Heart left ventricle (tissue), 16 donors: ENCODE measurements at regions not wholly inside any gene's neighbourhood (a gene's known extent, or its start where the extent isn't known, plus 50 kb on each side); places are given as distances from the start of the nearest gene placed in this dataset.

Experiments used
- ATAC-seq, 4 donors: fragments of 200-7000 bp; cut with Tn5 transposase; one replicate each; pipeline ENCODE4 v1.9.1; 2020 to 2022; ENCODE audit warnings: moderate library complexity in 4 of 4, mild to moderate bottlenecking in 3 of 4, moderate number of reproducible peaks in 1 of 4
- DNase-seq, 5 donors: peaks; one replicate each; pipeline ENCODE4 v3.0.0-alpha.2; 2020
- H3K27ac ChIP-seq, 12 donors: fragments of 200-600 bp; sonication (generic) in 4 of 12; one replicate each; pipeline versions ENCODE4 v1.5.0 to v1.8.0; 2016 to 2022; ENCODE audit warnings: mild to moderate bottlenecking in 2 of 12
- H3K27me3 ChIP-seq, 9 donors: fragments of 200-600 bp; sonication (generic) in 2 of 9; one replicate each; pipeline versions ENCODE4 v1.5.1 to v1.8.0; 2016 to 2022; ENCODE audit warnings: mild to moderate bottlenecking in 3 of 9
- H3K36me3 ChIP-seq, 9 donors: fragments of 200-600 bp; sonication (generic) in 2 of 9; one replicate each; pipeline versions ENCODE4 v1.5.0 to v1.8.0; 2018 to 2022; ENCODE audit warnings: mild to moderate bottlenecking in 2 of 9
- H3K4me1 ChIP-seq, 12 donors: fragments of 200-600 bp; sonication (generic) in 4 of 12; one replicate each; pipeline versions ENCODE4 v1.5.0 to v1.8.0; 2016 to 2022; ENCODE audit warnings: mild to moderate bottlenecking in 3 of 12
- H3K4me3 ChIP-seq, 12 donors: fragments of 200-600 bp; sonication (generic) in 4 of 12; one replicate each; pipeline versions ENCODE4 v1.5.0 to v1.8.0; 2017 to 2022; ENCODE audit warnings: mild to moderate bottlenecking in 9 of 12, moderate library complexity in 4 of 12
- H3K9me3 ChIP-seq, 12 donors: fragments of 200-600 bp; sonication (generic) in 4 of 12; one replicate each; pipeline versions ENCODE4 v1.5.0 to v1.8.0; 2016 to 2022; ENCODE audit warnings: mild to moderate bottlenecking in 1 of 12
- POLR2A ChIP-seq, 2 donors: fragments of 450-650 bp; IDR thresholded peaks; one replicate each; pipeline ENCODE4 v1.6.1; 2017; ENCODE audit warnings: antibody characterized with exemption in 2 of 2, mild to moderate bottlenecking in 2 of 2, moderate library complexity in 2 of 2
- WGBS, 4 donors: extraction: QIAGEN DNeasy Blood & Tissue Kit in 2 of 4; methylation state at CpG; one replicate each; pipeline versions ENCODE4 v1.1.5 to v1.1.7; 2013 to 2018; 5-methylcytosine and 5-hydroxymethylcytosine counted together
- intact Hi-C, 10 donors: fragments of 100-400 bp; cut with DNase I; formaldehyde crosslinking; loops; one replicate each; pipeline versions ENCODE4 v1.11.1 to v1.14.2; 2022
- TF ChIP-seq, protein P1 (sequence below), 12 donors: fragments of 200-600 bp; sonication (generic) in 4 of 12; IDR thresholded peaks; one replicate each; pipeline versions ENCODE4 v1.5.0 to v1.8.0; 2018 to 2022; ENCODE audit warnings: antibody characterized with exemption in 12 of 12, mild to moderate bottlenecking in 5 of 12
- donor health status: ischemic (EF 13 %, LVEDD 7.1; RV severe dilation, severe dysfunction).
- donor health status: healthy with polysubstance abuse.
- donor health status: DM: no; HTN: yes; CAD: no.
- donor health status: DM: no; HTN: no; CAD: no.
- donor health status: ischemic (EF 25% LVEDD 6.9; RV normal size, moderate dysfunction).
- donor health status: ischemic (EF 25% LVEDD 5.7; RV mildly dilated, moderate dysfunction).
- donor health status: healthy.
- donor health status: DM: yes; HTN: yes; CAD: no.
- donor health status: ischemic (EF 35%, LVEDD 5.7; RV mildly dilated, moderate dysfunction).
- donor health status: nonischemic (EF 11% LVEDD 7.7; RV severe dilation, severe dysfunction).
- donor health status: DM: yes; HTN: yes; CAD: no.
- donor health status: PGD.
- donor health status: ischemic (EF 29% LVEDD 5.4; RV normal size, mild dysfunction).
- donor health status: nonischemic (EF 23%, LVEDD 6.1; RV moderate dilation, normal function).

DNA sequence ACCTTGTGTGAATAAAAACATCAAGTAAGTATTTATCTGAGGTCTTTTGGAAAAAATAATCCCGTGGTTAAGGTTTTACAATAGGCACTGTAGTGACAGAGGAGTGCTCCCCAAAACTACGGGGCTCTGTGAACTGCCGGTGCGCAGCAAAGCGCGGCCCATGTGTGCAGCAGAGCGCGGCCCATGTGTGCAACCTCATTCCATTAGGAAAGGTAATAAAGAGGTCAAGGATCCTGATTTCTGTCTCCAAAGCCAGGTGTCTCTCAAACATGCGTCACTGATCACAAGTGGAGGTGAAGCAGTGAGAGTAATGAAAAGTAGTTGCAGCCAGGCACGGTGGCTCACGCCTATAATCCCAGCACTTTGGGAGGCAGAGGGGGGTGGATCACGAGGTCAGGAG lies 58.7 kb downstream of the MRPL57 start:
- intact Hi-C loops: no loop called here
- no peak for DNase-seq
- peaks cover 0 to 13% (median 4%) of the 10 kb centered on the region in 12 donors for H3K4me1 ChIP-seq
- ATAC-seq: no peak
- TF ChIP-seq POLR2A (IDR thresholded peaks at IDR 0.05): no peak
- TF ChIP-seq, protein P1, sequence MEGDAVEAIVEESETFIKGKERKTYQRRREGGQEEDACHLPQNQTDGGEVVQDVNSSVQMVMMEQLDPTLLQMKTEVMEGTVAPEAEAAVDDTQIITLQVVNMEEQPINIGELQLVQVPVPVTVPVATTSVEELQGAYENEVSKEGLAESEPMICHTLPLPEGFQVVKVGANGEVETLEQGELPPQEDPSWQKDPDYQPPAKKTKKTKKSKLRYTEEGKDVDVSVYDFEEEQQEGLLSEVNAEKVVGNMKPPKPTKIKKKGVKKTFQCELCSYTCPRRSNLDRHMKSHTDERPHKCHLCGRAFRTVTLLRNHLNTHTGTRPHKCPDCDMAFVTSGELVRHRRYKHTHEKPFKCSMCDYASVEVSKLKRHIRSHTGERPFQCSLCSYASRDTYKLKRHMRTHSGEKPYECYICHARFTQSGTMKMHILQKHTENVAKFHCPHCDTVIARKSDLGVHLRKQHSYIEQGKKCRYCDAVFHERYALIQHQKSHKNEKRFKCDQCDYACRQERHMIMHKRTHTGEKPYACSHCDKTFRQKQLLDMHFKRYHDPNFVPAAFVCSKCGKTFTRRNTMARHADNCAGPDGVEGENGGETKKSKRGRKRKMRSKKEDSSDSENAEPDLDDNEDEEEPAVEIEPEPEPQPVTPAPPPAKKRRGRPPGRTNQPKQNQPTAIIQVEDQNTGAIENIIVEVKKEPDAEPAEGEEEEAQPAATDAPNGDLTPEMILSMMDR (IDR thresholded peaks at IDR 0.05): no peak
- H3K27me3 ChIP-seq: no peaks in the 10 kb centered on the region
- H3K9me3 ChIP-seq: no peaks in the 10 kb centered on the region
- no peak overlapping the region for H3K4me3 ChIP-seq
- WGBS, 4 donors: 90 to 91% (median 90%) methylated on average over 12 of the region's 12 CpGs
- no peak overlapping the region for H3K27ac ChIP-seq
- no peaks in the 10 kb centered on the region for H3K36me3 ChIP-seq

DNA sequence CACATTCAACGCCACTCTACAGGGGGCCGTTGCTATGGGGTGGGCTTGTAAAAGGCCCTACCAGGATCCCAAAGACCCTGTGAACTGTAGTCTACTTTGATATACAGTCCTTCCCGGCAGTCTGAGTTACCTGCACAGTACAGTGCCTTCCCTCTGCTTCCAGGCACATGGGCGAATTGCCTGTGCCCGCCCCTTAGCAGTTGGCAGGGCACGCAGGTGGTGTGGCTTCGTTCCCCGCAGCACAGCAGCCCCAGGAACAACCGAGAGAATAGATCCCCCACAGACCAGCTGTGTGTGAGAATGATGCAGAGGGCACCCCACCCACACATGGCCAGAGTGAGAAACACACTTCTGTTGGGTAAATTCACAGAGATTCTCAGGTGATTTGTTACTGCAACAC lies 60.6 kb downstream of the MRPL57 start:
- Histone ChIP-seq H3K4me1 (peaks cover 0 to 13% (median 2%) of the 10 kb centered on the region in 12 donors), H3K27me3 (no peaks in the 10 kb centered on the region), H3K36me3 (no peaks in the 10 kb centered on the region), H3K4me3 (no peak overlapping the region), H3K27ac (no peak overlapping the region), H3K9me3 (no peaks in the 10 kb centered on the region)
- intact Hi-C loops: no loop called here
- no peak for DNase-seq
- 72 to 80% (median 75%) methylated on average over 9 of the region's 9 CpGs for WGBS, 4 donors
- ATAC-seq: no peak
- TF ChIP-seq, protein P1 (IDR thresholded peaks at IDR 0.05): no peak
- TF ChIP-seq POLR2A (IDR thresholded peaks at IDR 0.05): no peak

DNA sequence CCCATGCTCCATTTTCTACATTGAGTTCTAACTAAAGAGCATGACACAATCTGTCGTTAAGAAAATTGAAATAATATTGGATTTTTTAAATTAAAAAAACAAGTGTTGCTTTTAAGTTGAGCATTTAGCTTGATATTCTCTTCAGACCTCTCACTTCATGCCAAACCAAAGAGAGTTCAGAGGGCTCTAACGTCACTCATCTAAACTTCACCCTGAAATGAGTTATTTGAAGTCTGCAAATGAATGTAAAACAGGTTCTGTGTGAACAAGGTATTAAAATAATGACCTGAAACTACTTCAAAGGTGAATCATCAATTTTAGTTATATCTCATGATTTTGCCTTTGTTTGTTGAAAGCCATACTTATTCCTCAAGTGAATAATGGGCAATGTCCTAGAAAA lies 61.8 kb downstream of the MRPL57 start:
- peaks cover 0 to 11% (median 2%) of the 10 kb centered on the region in 12 donors for H3K4me1 ChIP-seq
- no peak for ATAC-seq
- H3K36me3 ChIP-seq: no peaks in the 10 kb centered on the region
- no peak for DNase-seq
- H3K4me3 ChIP-seq: no peak overlapping the region
- H3K27me3 ChIP-seq: no peaks in the 10 kb centered on the region
- H3K27ac ChIP-seq: no peak overlapping the region
- intact Hi-C loops: no loop called here
- H3K9me3 ChIP-seq: peaks cover 0 to 3% (median 0%) of the 10 kb centered on the region in 12 donors
- WGBS, 4 donors: 42 to 74% (median 45%) methylated on average over 2 of the region's 2 CpGs
- TF ChIP-seq, protein P1 (IDR thresholded peaks at IDR 0.05): no peak
- no peak for TF ChIP-seq POLR2A (IDR thresholded peaks at IDR 0.05)

DNA sequence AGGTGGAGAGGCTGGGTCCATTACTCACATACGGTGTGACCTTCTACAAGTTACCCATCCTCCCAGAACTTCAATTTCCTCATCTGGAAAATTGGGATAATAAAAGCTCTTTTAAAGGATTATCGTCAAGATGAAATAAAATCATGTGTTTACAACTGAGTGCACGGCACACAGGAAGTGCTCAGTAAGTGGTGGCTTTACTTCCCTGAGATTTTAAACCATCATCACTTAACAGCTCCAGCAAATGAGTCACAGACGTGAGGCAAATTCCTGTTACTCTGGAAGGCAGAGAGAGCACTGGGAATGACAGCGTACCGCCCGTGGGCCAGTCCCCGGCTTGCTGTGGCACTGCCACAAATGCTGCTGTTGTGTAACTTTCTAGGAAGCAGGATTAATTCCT lies 64.1 kb downstream of the MRPL57 start:
- ATAC-seq (peak in 3 of 4 donors; percentile 26 to 68 (median 52)), DNase-seq (no peak)
- intact Hi-C loops: no loop called here
- H3K27ac ChIP-seq: no peak overlapping the region
- WGBS, 4 donors: 42 to 44% (median 43%) methylated on average over 8 of the region's 8 CpGs
- peaks cover 0 to 3% (median 0%) of the 10 kb centered on the region in 12 donors for H3K9me3 ChIP-seq
- peaks cover 0 to 6% (median 0%) of the 10 kb centered on the region in 12 donors for H3K4me1 ChIP-seq
- no peak overlapping the region for H3K4me3 ChIP-seq
- no peak for TF ChIP-seq POLR2A (IDR thresholded peaks at IDR 0.05)
- TF ChIP-seq, protein P1 (IDR thresholded peaks at IDR 0.05): no peak
- H3K36me3 ChIP-seq: no peaks in the 10 kb centered on the region
- H3K27me3 ChIP-seq: no peaks in the 10 kb centered on the region
